A673 (cell line): ENCODE measurements at regions not wholly inside any gene's neighbourhood (a gene's known extent, or its start where the extent isn't known, plus 50 kb on each side); places are given as distances from the start of the nearest gene placed in this dataset.

Experiments used
- BruUV-seq: library from RNA; stranded (reverse); fragments of 400-500 nt; replicated peaks from 2 replicates; lab custom pipeline; 2021; lab: Mats Ljungman, UMichigan
- CTCF ChIA-PET: fragments of 300-600 bp; sonication (Branson Sonifier 250); formaldehyde crosslinking; loops from one replicate; lab custom pipeline; 2022; ENCODE audit warnings: antibody characterized with exemption; lab: Charles Lee
- POLR2A ChIA-PET: fragments of 300-600 bp; sonication (Branson Sonifier 250); formaldehyde crosslinking; loops from one replicate; lab custom pipeline; 2022; ENCODE audit warnings: antibody characterized with exemption; ENCODE audit not compliant: low non-redundant PET; lab: Charles Lee
- DNase-seq: peaks from one replicate; pipeline ENCODE4 v3.0.0-alpha.2; 2015; ENCODE audit warnings: low spot score
- H3K27ac ChIP-seq: fragments of 200-600 bp; sonication (generic); 2 replicates; pipeline ENCODE4 v1.5.1; 2016; ENCODE audit warnings: mixed run types, low read depth, mild to moderate bottlenecking, mixed read lengths, antibody characterized with exemption, low read length; ENCODE audit not compliant: poor library complexity, severe bottlenecking
- H3K27me3 ChIP-seq: fragments of 200-600 bp; sonication (generic); replicated peaks from 2 replicates; pipeline ENCODE4 v1.6.1; 2017; ENCODE audit warnings: mixed run types, low read depth, mild to moderate bottlenecking, mixed read lengths, antibody characterized with exemption, low read length; ENCODE audit not compliant: insufficient read depth, poor library complexity
- H3K36me3 ChIP-seq: fragments of 200-600 bp; sonication (generic); 2 replicates; pipeline ENCODE4 v1.6.1; 2016; ENCODE audit warnings: mixed run types, mild to moderate bottlenecking, mixed read lengths, antibody characterized with exemption, low read length; ENCODE audit not compliant: insufficient read depth, poor library complexity, severe bottlenecking
- H3K4me1 ChIP-seq: fragments of 200-600 bp; sonication (generic); 2 replicates; pipeline ENCODE4 v1.6.1; 2017; ENCODE audit warnings: mixed run types, mild to moderate bottlenecking, mixed read lengths, antibody characterized with exemption, low read length; ENCODE audit not compliant: insufficient read depth, poor library complexity, severe bottlenecking
- H3K4me3 ChIP-seq: fragments of 200-600 bp; sonication (generic); 2 replicates; pipeline ENCODE4 v1.5.1; 2016; ENCODE audit warnings: low read depth, mixed run types, mild to moderate bottlenecking, mixed read lengths, low read length; ENCODE audit not compliant: poor library complexity, severe bottlenecking
- H3K9me3 ChIP-seq: fragments of 200-600 bp; sonication (generic); 2 replicates; pipeline ENCODE4 v1.6.1; 2016; ENCODE audit warnings: mixed run types, low read depth, mild to moderate bottlenecking, mixed read lengths, antibody characterized with exemption, low read length; ENCODE audit not compliant: poor library complexity, severe bottlenecking
- CTCF ChIP-seq: fragments of 300-800, 200-600 bp; sonication (generic); conservative IDR thresholded peaks from 2 replicates; pipeline ENCODE4 v1.5.1; 2017; ENCODE audit warnings: low read depth, mild to moderate bottlenecking, antibody characterized with exemption, low read length, moderate library complexity, mixed read lengths
- EZH2 ChIP-seq: fragments of 200-600 bp; sonication (generic); IDR thresholded peaks from 2 replicates; pipeline ENCODE4 v1.6.1; 2017; ENCODE audit warnings: borderline replicate concordance, low read depth, mild to moderate bottlenecking, mixed read lengths, antibody characterized with exemption, low read length; ENCODE audit not compliant: poor library complexity, severe bottlenecking
- intact Hi-C: fragments of 100-400 bp; cut with micrococcal nuclease; formaldehyde crosslinking; loops from one replicate; pipeline ENCODE4 v1.10.0; 2022; ENCODE audit not compliant: unreplicated experiment

GRCh38 chr1:56106531-56107274, 472.7 kb downstream of the PLPP3 start:
- no peak overlapping the region for H3K4me3 ChIP-seq
- no peaks in the 10 kb centered on the region for H3K4me1 ChIP-seq
- intact Hi-C loops = no loop called here
- BruUV-seq = no TSS peak
- no peaks in the 10 kb centered on the region for H3K27me3 ChIP-seq
- CTCF ChIA-PET = no interaction called here
- TF ChIP-seq CTCF (no peak), EZH2 (no peak)
- POLR2A ChIA-PET = no interaction called here
- no peak for DNase-seq
- no peaks in the 10 kb centered on the region for H3K36me3 ChIP-seq
- H3K27ac ChIP-seq = no peak overlapping the region
- H3K9me3 ChIP-seq = peaks cover 17% of the 10 kb centered on the region

- no peak for TF ChIP-seq EZH2
- no peak for TF ChIP-seq CTCF
- Histone ChIP-seq H3K4me3 (no peak overlapping the region), H3K27ac (no peak overlapping the region), H3K36me3 (no peaks in the 10 kb centered on the region), H3K9me3 (peaks cover 15% of the 10 kb centered on the region), H3K27me3 (no peaks in the 10 kb centered on the region), H3K4me1 (no peaks in the 10 kb centered on the region)
- DNase-seq = no peak
- no TSS peak for BruUV-seq
- CTCF ChIA-PET = no interaction called here
- intact Hi-C loops = no loop called here
- POLR2A ChIA-PET = no interaction called here
These were observed 474.0 kb downstream of the PLPP3 start for GRCh38 chr1:56105397-56105796.

GRCh38 chr1:56099766-56100265, 479.5 kb downstream of the PLPP3 start:
- DNase-seq = no peak
- TF ChIP-seq EZH2 = no peak
- no peak for TF ChIP-seq CTCF
- Histone ChIP-seq H3K9me3 (peaks cover 6% of the 10 kb centered on the region), H3K4me3 (no peak overlapping the region), H3K27me3 (no peaks in the 10 kb centered on the region), H3K4me1 (no peaks in the 10 kb centered on the region), H3K36me3 (no peaks in the 10 kb centered on the region), H3K27ac (no peak overlapping the region)
- ChIA-PET POLR2A (no interaction called here), CTCF (no interaction called here)
- intact Hi-C loops = no loop called here
- BruUV-seq = no TSS peak
